ENCODE measurements at regions not wholly inside any gene's neighbourhood (a gene's known extent, or its start where the extent isn't known, plus 50 kb on each side); places are given as distances from the start of the nearest gene placed in this dataset.
"Not testable (repeated sequence)": the region's sequence is repeated elsewhere in the genome, so short reads cannot be mapped to it uniquely, and the experiment has no call there.

DNA sequence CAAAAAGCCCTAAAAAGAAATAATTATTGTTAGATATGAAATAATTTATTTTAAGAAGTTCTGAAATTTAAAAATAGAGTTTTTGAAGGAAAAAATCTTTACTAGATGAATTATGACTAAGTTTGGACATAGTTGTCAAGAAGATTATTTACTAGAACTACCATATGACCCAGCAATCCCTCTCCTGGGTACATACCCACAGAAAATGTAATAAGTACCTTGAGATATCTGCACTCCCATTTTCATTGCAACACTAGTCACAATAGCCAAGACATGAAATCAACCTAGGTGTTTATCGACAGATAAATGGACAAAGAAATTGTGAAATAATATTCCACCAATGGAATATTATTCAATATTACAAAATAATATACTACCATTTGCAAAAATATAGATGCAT is 109.9 kb downstream of the PDHA2 start:
- H3K36me3 ChIP-seq (ENCODE audit: control insufficient read depth in 4 of 4, insufficient read depth in 3 of 4, low read depth in 1 of 4, low read length in 3 of 4) = no peaks in the 10 kb centered on the region
- H3K27me3 ChIP-seq (ENCODE audit: control insufficient read depth in 4 of 4, insufficient read depth in 4 of 4, low read length in 3 of 4) = no peaks in the 10 kb centered on the region
- TF ChIP-seq FOXA1 (IDR thresholded peaks at IDR 0.05) = no peak
- TF ChIP-seq EGR1 (IDR thresholded peaks at IDR 0.05; ENCODE audit: low read depth in 2 of 2) = no peak
- TF ChIP-seq, protein P1, sequence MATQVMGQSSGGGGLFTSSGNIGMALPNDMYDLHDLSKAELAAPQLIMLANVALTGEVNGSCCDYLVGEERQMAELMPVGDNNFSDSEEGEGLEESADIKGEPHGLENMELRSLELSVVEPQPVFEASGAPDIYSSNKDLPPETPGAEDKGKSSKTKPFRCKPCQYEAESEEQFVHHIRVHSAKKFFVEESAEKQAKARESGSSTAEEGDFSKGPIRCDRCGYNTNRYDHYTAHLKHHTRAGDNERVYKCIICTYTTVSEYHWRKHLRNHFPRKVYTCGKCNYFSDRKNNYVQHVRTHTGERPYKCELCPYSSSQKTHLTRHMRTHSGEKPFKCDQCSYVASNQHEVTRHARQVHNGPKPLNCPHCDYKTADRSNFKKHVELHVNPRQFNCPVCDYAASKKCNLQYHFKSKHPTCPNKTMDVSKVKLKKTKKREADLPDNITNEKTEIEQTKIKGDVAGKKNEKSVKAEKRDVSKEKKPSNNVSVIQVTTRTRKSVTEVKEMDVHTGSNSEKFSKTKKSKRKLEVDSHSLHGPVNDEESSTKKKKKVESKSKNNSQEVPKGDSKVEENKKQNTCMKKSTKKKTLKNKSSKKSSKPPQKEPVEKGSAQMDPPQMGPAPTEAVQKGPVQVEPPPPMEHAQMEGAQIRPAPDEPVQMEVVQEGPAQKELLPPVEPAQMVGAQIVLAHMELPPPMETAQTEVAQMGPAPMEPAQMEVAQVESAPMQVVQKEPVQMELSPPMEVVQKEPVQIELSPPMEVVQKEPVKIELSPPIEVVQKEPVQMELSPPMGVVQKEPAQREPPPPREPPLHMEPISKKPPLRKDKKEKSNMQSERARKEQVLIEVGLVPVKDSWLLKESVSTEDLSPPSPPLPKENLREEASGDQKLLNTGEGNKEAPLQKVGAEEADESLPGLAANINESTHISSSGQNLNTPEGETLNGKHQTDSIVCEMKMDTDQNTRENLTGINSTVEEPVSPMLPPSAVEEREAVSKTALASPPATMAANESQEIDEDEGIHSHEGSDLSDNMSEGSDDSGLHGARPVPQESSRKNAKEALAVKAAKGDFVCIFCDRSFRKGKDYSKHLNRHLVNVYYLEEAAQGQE (IDR thresholded peaks at IDR 0.05) = no peak
- TF ChIP-seq SP1 (IDR thresholded peaks at IDR 0.05) = no peak
- TF ChIP-seq GABPA (IDR thresholded peaks at IDR 0.05 in 1 of 2, conservative IDR thresholded peaks at IDR 0.05 in 1 of 2) = no peak
- no peak for TF ChIP-seq FOXA2 (IDR thresholded peaks at IDR 0.05)
- no peak for TF ChIP-seq NR2F2 (IDR thresholded peaks at IDR 0.05)
- TF ChIP-seq, protein P2, sequence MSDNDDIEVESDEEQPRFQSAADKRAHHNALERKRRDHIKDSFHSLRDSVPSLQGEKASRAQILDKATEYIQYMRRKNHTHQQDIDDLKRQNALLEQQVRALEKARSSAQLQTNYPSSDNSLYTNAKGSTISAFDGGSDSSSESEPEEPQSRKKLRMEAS (IDR thresholded peaks at IDR 0.05) = no peak
- TF ChIP-seq, protein P3, sequence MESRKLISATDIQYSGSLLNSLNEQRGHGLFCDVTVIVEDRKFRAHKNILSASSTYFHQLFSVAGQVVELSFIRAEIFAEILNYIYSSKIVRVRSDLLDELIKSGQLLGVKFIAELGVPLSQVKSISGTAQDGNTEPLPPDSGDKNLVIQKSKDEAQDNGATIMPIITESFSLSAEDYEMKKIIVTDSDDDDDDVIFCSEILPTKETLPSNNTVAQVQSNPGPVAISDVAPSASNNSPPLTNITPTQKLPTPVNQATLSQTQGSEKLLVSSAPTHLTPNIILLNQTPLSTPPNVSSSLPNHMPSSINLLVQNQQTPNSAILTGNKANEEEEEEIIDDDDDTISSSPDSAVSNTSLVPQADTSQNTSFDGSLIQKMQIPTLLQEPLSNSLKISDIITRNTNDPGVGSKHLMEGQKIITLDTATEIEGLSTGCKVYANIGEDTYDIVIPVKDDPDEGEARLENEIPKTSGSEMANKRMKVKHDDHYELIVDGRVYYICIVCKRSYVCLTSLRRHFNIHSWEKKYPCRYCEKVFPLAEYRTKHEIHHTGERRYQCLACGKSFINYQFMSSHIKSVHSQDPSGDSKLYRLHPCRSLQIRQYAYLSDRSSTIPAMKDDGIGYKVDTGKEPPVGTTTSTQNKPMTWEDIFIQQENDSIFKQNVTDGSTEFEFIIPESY (IDR thresholded peaks at IDR 0.05) = no peak
- TF ChIP-seq HNF4A (conservative IDR thresholded peaks at IDR 0.05) = no peak
- no peak overlapping the region for H3K9ac ChIP-seq (ENCODE audit: low read depth in 1 of 2, low read length in 2 of 2)
- no peak overlapping the region for H3K27ac ChIP-seq (ENCODE audit: low read depth in 1 of 2, low read length in 2 of 2)
- no peaks in the 10 kb centered on the region for H3K4me1 ChIP-seq (ENCODE audit: control insufficient read depth in 4 of 4, insufficient read depth in 4 of 4, low read length in 3 of 4)
- no peak overlapping the region for H3K4me3 ChIP-seq (ENCODE audit: low read depth in 1 of 3, low read length in 3 of 3)
- no peak for DNase-seq (ENCODE audit: low spot score)
- peaks cover 0 to 2% (median 0%) of the 10 kb centered on the region in 4 donors for H3K9me3 ChIP-seq (ENCODE audit: control insufficient read depth in 4 of 4, low read length in 3 of 4)
- WGBS = 95% methylated on average over 1 of the region's 1 CpG

DNA sequence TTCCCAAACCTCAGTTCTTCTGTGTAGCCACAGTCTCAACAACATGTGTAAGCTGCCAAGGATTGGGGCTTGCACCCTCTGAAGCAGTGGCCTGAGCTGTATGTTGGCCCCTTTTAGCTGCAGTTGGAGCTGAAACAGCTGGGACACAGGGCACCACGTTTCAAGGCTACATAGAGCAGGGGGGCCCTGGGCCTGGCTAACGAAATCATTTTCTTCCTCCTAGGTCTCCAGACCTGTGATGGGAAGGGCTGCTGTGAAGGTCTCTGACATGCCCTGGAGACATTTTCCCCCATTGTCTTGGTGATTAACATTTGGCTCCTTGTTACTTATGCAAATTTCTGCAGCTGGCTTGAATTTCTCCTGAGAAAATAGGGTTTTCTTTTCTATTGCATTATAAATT is 112.6 kb downstream of the PDHA2 start:
- H3K36me3 ChIP-seq (ENCODE audit: control insufficient read depth in 4 of 4, insufficient read depth in 3 of 4, low read depth in 1 of 4, low read length in 3 of 4); H3K27me3 ChIP-seq (ENCODE audit: control insufficient read depth in 4 of 4, insufficient read depth in 4 of 4, low read length in 3 of 4); H3K4me3 ChIP-seq (ENCODE audit: low read depth in 1 of 3, low read length in 3 of 3); DNase-seq (ENCODE audit: low spot score); H3K27ac ChIP-seq (ENCODE audit: low read depth in 1 of 2, low read length in 2 of 2); H3K9me3 ChIP-seq (ENCODE audit: control insufficient read depth in 4 of 4, low read length in 3 of 4); H3K4me1 ChIP-seq (ENCODE audit: control insufficient read depth in 4 of 4, insufficient read depth in 4 of 4, low read length in 3 of 4); H3K9ac ChIP-seq (ENCODE audit: low read depth in 1 of 2, low read length in 2 of 2): not testable (repeated sequence)
- 59% methylated on average over 2 of the region's 2 CpGs for WGBS

DNA sequence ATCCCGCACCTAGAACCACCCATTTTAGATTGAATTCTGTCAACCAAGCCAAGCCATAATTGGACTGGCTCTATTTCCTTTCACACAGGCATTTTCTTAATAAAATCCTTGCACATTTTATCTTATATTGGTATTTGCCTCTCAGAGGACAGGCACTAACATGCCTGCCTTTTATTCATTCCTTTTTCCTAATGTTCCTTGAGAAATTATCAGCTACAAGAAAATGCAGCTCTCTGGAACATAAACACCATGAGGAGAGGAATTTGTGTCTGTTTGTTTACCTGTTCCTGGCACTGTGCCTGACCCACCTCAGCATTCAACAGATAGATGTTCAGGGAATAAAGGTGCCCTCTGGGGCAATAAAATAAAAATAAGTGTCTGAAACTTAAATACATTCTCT is 116.2 kb downstream of the PDHA2 start:
- Histone ChIP-seq H3K36me3 (ENCODE audit: control insufficient read depth in 4 of 4, insufficient read depth in 3 of 4, low read depth in 1 of 4, low read length in 3 of 4) (no peaks in the 10 kb centered on the region), H3K27me3 (ENCODE audit: control insufficient read depth in 4 of 4, insufficient read depth in 4 of 4, low read length in 3 of 4) (no peaks in the 10 kb centered on the region), H3K9ac (ENCODE audit: low read depth in 1 of 2, low read length in 2 of 2) (no peak overlapping the region), H3K27ac (ENCODE audit: low read depth in 1 of 2, low read length in 2 of 2) (no peak overlapping the region), H3K4me1 (ENCODE audit: control insufficient read depth in 4 of 4, insufficient read depth in 4 of 4, low read length in 3 of 4) (no peaks in the 10 kb centered on the region), H3K4me3 (ENCODE audit: low read depth in 1 of 3, low read length in 3 of 3) (no peak overlapping the region), H3K9me3 (ENCODE audit: control insufficient read depth in 4 of 4, low read length in 3 of 4) (no peaks in the 10 kb centered on the region)
- no peak for TF ChIP-seq FOXA2 (IDR thresholded peaks at IDR 0.05)
- TF ChIP-seq, protein P4, sequence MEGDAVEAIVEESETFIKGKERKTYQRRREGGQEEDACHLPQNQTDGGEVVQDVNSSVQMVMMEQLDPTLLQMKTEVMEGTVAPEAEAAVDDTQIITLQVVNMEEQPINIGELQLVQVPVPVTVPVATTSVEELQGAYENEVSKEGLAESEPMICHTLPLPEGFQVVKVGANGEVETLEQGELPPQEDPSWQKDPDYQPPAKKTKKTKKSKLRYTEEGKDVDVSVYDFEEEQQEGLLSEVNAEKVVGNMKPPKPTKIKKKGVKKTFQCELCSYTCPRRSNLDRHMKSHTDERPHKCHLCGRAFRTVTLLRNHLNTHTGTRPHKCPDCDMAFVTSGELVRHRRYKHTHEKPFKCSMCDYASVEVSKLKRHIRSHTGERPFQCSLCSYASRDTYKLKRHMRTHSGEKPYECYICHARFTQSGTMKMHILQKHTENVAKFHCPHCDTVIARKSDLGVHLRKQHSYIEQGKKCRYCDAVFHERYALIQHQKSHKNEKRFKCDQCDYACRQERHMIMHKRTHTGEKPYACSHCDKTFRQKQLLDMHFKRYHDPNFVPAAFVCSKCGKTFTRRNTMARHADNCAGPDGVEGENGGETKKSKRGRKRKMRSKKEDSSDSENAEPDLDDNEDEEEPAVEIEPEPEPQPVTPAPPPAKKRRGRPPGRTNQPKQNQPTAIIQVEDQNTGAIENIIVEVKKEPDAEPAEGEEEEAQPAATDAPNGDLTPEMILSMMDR (IDR thresholded peaks at IDR 0.05; ENCODE audit: low read depth, low read length, missing input control) = no peak
- TF ChIP-seq NR2F2 (IDR thresholded peaks at IDR 0.05) = no peak
- TF ChIP-seq JUND (IDR thresholded peaks at IDR 0.05) = no peak
- TF ChIP-seq, protein P2 (IDR thresholded peaks at IDR 0.05) = no peak
- DNase-seq (ENCODE audit: low spot score) = no peak
- 93% methylated on average over 1 of the region's 1 CpG for WGBS

Measured in liver (tissue), 8 donors.